ENCODE measurements at regions not wholly inside any gene's neighbourhood (a gene's known extent, or its start where the extent isn't known, plus 50 kb on each side); places are given as distances from the start of the nearest gene placed in this dataset.

- Histone ChIP-seq H3K36me3 (no peaks in the 10 kb centered on the region), H3K4me3 (no peak overlapping the region), H3K9me3 (no peaks in the 10 kb centered on the region), H3K4me1 (peaks cover 21 to 34% (median 30%) of the 10 kb centered on the region in 4 donors), H3K27me3 (peaks cover 28 to 95% (median 75%) of the 10 kb centered on the region in 3 donors), H3K27ac (no peak overlapping the region)
- 88 to 95% (median 92%) methylated on average over 1 of the region's 1 CpG for WGBS, 5 donors
- no peak for DNase-seq
- intact Hi-C loops (cut with DNase I; ENCODE audit: low total_unique reads), result no loop called here
- TF ChIP-seq POLR2AphosphoS5 (IDR thresholded peaks at IDR 0.05) (no peak), POLR2A (IDR thresholded peaks at IDR 0.05) (no peak), EP300 (IDR thresholded peaks at IDR 0.05) (no peak), CTCF (IDR thresholded peaks at IDR 0.05) (no peak)
Observed at GRCh38 chr5:73229271-73229670, 56.3 kb downstream of the TMEM174 start.

- 43 to 78% (median 61%) methylated on average over 5 to 7 of the region's 7 CpGs for whole genome bisulfite sequencing, 5 donors
- DNase-seq, result no peak
Observed at GRCh38 chr5:73228052-73228451, 55.1 kb downstream of the TMEM174 start.

More at GRCh38 chr5:73228052-73228451, 55.1 kb downstream of the TMEM174 start:
- Histone ChIP-seq H3K4me1 (peaks cover 11 to 22% (median 17%) of the 10 kb centered on the region in 4 donors), H3K27ac (no peak overlapping the region), H3K27me3 (peaks cover 23 to 95% (median 62%) of the 10 kb centered on the region in 3 donors), H3K36me3 (no peaks in the 10 kb centered on the region), H3K4me3 (no peak overlapping the region), H3K9me3 (no peaks in the 10 kb centered on the region)
- TF ChIP-seq CTCF (IDR thresholded peaks at IDR 0.05), result no peak
- TF ChIP-seq POLR2AphosphoS5 (IDR thresholded peaks at IDR 0.05), result no peak
- TF ChIP-seq POLR2A (IDR thresholded peaks at IDR 0.05), result no peak
- TF ChIP-seq EP300 (IDR thresholded peaks at IDR 0.05), result no peak
- intact Hi-C loops (cut with DNase I; ENCODE audit: low total_unique reads), result no loop called here

Measured in stomach (tissue), 8 donors.